Lower leg skin (tissue), 3 donors: ENCODE measurements at regions not wholly inside any gene's neighbourhood (a gene's known extent, or its start where the extent isn't known, plus 50 kb on each side); places are given as distances from the start of the nearest gene placed in this dataset.

ENCODE experiments used
- CTCF ChIP-seq, 3 donors: fragments of 450-650 bp; IDR thresholded peaks; one replicate each; pipeline ENCODE4 v1.5.1; 2016; ENCODE audit warnings: antibody characterized with exemption in 3 of 3, mild to moderate bottlenecking in 3 of 3, moderate library complexity in 2 of 3
- POLR2A ChIP-seq, 2 donors: fragments of 450-650 bp; IDR thresholded peaks; one replicate each; pipeline ENCODE4 v1.6.1; 2016 to 2017; ENCODE audit warnings: antibody characterized with exemption in 2 of 2, mild to moderate bottlenecking in 1 of 2, moderate library complexity in 1 of 2

GRCh38 chr5:156087577-156088110 lies 239.3 kb upstream of the SGCD start:
- no peak for TF ChIP-seq CTCF (IDR thresholded peaks at IDR 0.05)
- TF ChIP-seq POLR2A (IDR thresholded peaks at IDR 0.05): no peak
